Activated B cell treated with CpG ODN at 0.5 μM for 24 hours (primary cell): ENCODE measurements at regions not wholly inside any gene's neighbourhood (a gene's known extent, or its start where the extent isn't known, plus 50 kb on each side); places are given as distances from the start of the nearest gene placed in this dataset.

Experiments used
- ATAC-seq: fragments of 200-7000 bp; cut with Tn5 transposase; one replicate; pipeline ENCODE4 v1.10.0; 2021; ENCODE audit warnings: low read depth, mild to moderate bottlenecking, moderate library complexity
- CTCF ChIA-PET: fragments of 350-600 bp; sonication (Branson Sonifier 250); formaldehyde crosslinking; loops from one replicate; lab custom pipeline; 2021; ENCODE audit warnings: antibody characterized with exemption; lab: Charles Lee
- POLR2A ChIA-PET: fragments of 350-600 bp; sonication (Branson Sonifier 250); formaldehyde crosslinking; loops from one replicate; lab custom pipeline; 2021; ENCODE audit warnings: antibody characterized with exemption; lab: Charles Lee
- DNase-seq: peaks from one replicate; pipeline ENCODE4 v3.0.0; 2022
- H3K27ac Mint-ChIP-seq: one replicate; pipeline ENCODE4 v1.8.0; 2020; ENCODE audit warnings: mixed read lengths
- H3K27me3 Mint-ChIP-seq: one replicate; pipeline ENCODE4 v1.8.0; 2021; ENCODE audit warnings: mixed read lengths
- H3K36me3 Mint-ChIP-seq: one replicate; pipeline ENCODE4 v1.8.0; 2021; ENCODE audit warnings: low read depth, mixed read lengths
- H3K4me1 Mint-ChIP-seq: one replicate; pipeline ENCODE4 v1.8.0; 2021; ENCODE audit warnings: mixed read lengths
- H3K4me3 Mint-ChIP-seq: one replicate; pipeline ENCODE4 v1.8.0; 2020; ENCODE audit warnings: mild to moderate bottlenecking, mixed read lengths
- H3K9me3 Mint-ChIP-seq: one replicate; pipeline ENCODE4 v1.8.0; 2020; ENCODE audit warnings: mixed read lengths
- CTCF ChIP-seq: fragments of 200-600 bp; IDR thresholded peaks from one replicate; pipeline ENCODE4 v1.8.0; 2022; ENCODE audit warnings: antibody characterized with exemption, mild to moderate bottlenecking
- intact Hi-C: fragments of 100-400 bp; cut with micrococcal nuclease; formaldehyde crosslinking; loops from one replicate; pipeline ENCODE4 v1.15.1; 2024

GRCh38 chr5:2207109-2207399, 324.3 kb upstream of the IRX4 start:
- H3K9me3 Mint-ChIP-seq = no peaks in the 10 kb centered on the region
- ATAC-seq (no peak), DNase-seq (no peak)
- H3K27ac Mint-ChIP-seq = no peak overlapping the region
- intact Hi-C loops = no loop called here
- TF ChIP-seq CTCF = no peak
- POLR2A ChIA-PET = no interaction called here
- CTCF ChIA-PET = no interaction called here
- H3K36me3 Mint-ChIP-seq = no peaks in the 10 kb centered on the region
- no peak overlapping the region for H3K4me3 Mint-ChIP-seq
- H3K27me3 Mint-ChIP-seq = peaks cover 8% of the 10 kb centered on the region
- H3K4me1 Mint-ChIP-seq = no peaks in the 10 kb centered on the region

GRCh38 chr5:2206293-2207108, 323.8 kb upstream of the IRX4 start:
- intact Hi-C loops = no loop called here
- H3K27ac Mint-ChIP-seq = no peak overlapping the region
- ATAC-seq (no peak), DNase-seq (no peak)
- no peaks in the 10 kb centered on the region for H3K36me3 Mint-ChIP-seq
- H3K9me3 Mint-ChIP-seq = no peaks in the 10 kb centered on the region
- no peak overlapping the region for H3K4me3 Mint-ChIP-seq
- POLR2A ChIA-PET = no interaction called here
- H3K4me1 Mint-ChIP-seq = no peaks in the 10 kb centered on the region
- H3K27me3 Mint-ChIP-seq = peaks cover 8% of the 10 kb centered on the region
- CTCF ChIA-PET = no interaction called here
- no peak for TF ChIP-seq CTCF

- DNase-seq (no peak), ATAC-seq (no peak)
- Mint-ChIP-seq H3K36me3 (no peaks in the 10 kb centered on the region), H3K9me3 (no peaks in the 10 kb centered on the region), H3K27ac (no peak overlapping the region), H3K27me3 (peaks cover 8% of the 10 kb centered on the region), H3K4me1 (no peaks in the 10 kb centered on the region), H3K4me3 (no peak overlapping the region)
- CTCF ChIA-PET = no interaction called here
- intact Hi-C loops = no loop called here
- no peak for TF ChIP-seq CTCF
- POLR2A ChIA-PET = no interaction called here
These were observed 323.0 kb upstream of the IRX4 start for GRCh38 chr5:2205596-2206226.

GRCh38 chr5:2205185-2205585, 322.5 kb upstream of the IRX4 start:
- no peak for TF ChIP-seq CTCF
- ChIA-PET CTCF (no interaction called here), POLR2A (no interaction called here)
- DNase-seq (no peak), ATAC-seq (no peak)
- no peak overlapping the region for H3K4me3 Mint-ChIP-seq
- no peaks in the 10 kb centered on the region for H3K4me1 Mint-ChIP-seq
- no peaks in the 10 kb centered on the region for H3K9me3 Mint-ChIP-seq
- peaks cover 8% of the 10 kb centered on the region for H3K27me3 Mint-ChIP-seq
- intact Hi-C loops = no loop called here
- no peak overlapping the region for H3K27ac Mint-ChIP-seq
- no peaks in the 10 kb centered on the region for H3K36me3 Mint-ChIP-seq

- H3K27ac Mint-ChIP-seq = no peak overlapping the region
- no peaks in the 10 kb centered on the region for H3K36me3 Mint-ChIP-seq
- ChIA-PET POLR2A (no interaction called here), CTCF (no interaction called here)
- no peak for TF ChIP-seq CTCF
- no peaks in the 10 kb centered on the region for H3K9me3 Mint-ChIP-seq
- H3K4me1 Mint-ChIP-seq = no peaks in the 10 kb centered on the region
- intact Hi-C loops = no loop called here
- H3K27me3 Mint-ChIP-seq = peaks cover 8% of the 10 kb centered on the region
- DNase-seq = no peak
- ATAC-seq = no peak
- H3K4me3 Mint-ChIP-seq = no peak overlapping the region
These were observed 321.9 kb upstream of the IRX4 start for GRCh38 chr5:2204366-2205184.
